Activated T-cell treated with anti-CD3 and anti-CD28 coated beads, Interleukin-2, amount 50 U/mL, for 24 hours (primary cell): ENCODE measurements at regions not wholly inside any gene's neighbourhood (a gene's known extent, or its start where the extent isn't known, plus 50 kb on each side); places are given as distances from the start of the nearest gene placed in this dataset.
"Not testable (repeated sequence)": the region's sequence is repeated elsewhere in the genome, so short reads cannot be mapped to it uniquely, and the experiment has no call there.

Source experiments
- DNase-seq: peaks from one replicate; pipeline ENCODE4 v3.0.0-alpha.2; 2020
- H3K27ac Mint-ChIP-seq: 2 replicates; pipeline ENCODE4 v1.8.0; 2020; ENCODE audit warnings: mild to moderate bottlenecking, mixed read lengths
- H3K27me3 Mint-ChIP-seq: 2 replicates; pipeline ENCODE4 v1.8.0; 2020; ENCODE audit warnings: mixed read lengths
- H3K36me3 Mint-ChIP-seq: 2 replicates; pipeline ENCODE4 v1.8.0; 2020; ENCODE audit warnings: low read depth, mixed read lengths
- H3K4me1 Mint-ChIP-seq: 2 replicates; pipeline ENCODE4 v1.8.0; 2020; ENCODE audit warnings: low read depth, mixed read lengths
- H3K4me3 Mint-ChIP-seq: 2 replicates; pipeline ENCODE4 v1.8.0; 2020; ENCODE audit warnings: mild to moderate bottlenecking, moderate library complexity, mixed read lengths
- H3K9me3 Mint-ChIP-seq: 2 replicates; pipeline ENCODE4 v1.8.0; 2020; ENCODE audit warnings: mixed read lengths

DNA sequence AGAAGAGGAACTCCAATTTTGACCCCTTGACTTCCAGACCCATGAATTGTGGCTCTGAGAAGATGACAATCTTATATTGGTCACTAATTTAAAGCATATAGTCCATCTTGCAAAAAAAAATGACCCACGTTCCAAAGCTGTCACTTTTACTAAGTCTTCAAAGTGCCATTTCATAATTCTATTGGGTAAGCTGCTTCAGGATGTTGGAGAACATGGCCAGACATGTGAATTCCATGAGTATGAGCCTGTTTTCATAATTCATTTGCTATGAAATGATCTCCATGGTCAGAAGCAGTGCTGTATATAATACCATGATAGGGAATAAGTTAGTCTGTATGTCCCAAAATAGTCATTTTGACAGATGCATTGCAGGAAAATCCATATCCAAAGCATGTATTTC is 1787.3 kb downstream of the SLITRK5 start:
- Mint-ChIP-seq H3K4me3 (no peak overlapping the region), H3K36me3 (no peaks in the 10 kb centered on the region), H3K9me3 (no peaks in the 10 kb centered on the region), H3K27ac (no peak overlapping the region), H3K27me3 (no peaks in the 10 kb centered on the region), H3K4me1 (no peaks in the 10 kb centered on the region)
- DNase-seq, result no peak

DNA sequence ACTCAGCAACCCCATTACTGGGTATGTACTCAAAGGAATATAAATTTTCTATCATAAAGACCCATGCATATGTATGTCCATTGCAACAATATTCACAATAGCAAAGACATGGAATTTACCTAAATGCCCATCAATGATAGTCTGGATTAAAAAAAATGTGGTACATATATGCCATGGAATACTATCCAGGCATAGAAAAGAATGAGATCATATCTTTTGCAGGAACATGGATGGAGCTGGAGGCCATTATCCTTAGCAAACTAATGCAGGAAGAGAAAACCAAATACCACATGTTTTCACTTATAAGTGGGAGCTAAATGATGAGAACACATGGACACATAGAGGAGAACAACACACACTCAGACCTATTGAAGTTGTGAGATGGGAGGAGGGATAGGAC is 1789.7 kb downstream of the SLITRK5 start:
- H3K9me3 Mint-ChIP-seq, H3K4me1 Mint-ChIP-seq, H3K27ac Mint-ChIP-seq: not testable (repeated sequence)

DNA sequence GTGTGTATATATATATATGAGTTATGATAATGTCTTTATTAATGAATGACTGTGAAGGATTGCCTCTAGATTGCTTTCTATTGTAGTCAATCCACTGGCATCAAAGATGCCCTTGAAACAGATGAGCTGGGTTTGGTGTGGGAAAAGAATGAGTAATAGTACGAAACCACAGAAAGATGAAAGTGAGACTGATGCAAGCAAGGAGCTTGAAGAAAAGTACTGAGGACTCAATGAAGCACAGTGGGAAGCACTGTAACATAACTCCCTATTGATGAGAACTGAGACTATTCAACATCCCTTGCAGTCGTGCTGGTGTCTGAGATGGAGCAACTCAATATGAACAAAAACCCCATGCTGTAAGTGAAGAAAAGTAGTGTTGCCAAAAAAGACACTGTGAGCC is 1794.2 kb downstream of the SLITRK5 start:
- DNase-seq, result no peak
- H3K9me3 Mint-ChIP-seq, result no peaks in the 10 kb centered on the region
- H3K4me3 Mint-ChIP-seq, result no peak overlapping the region
- no peaks in the 10 kb centered on the region for H3K27me3 Mint-ChIP-seq
- no peaks in the 10 kb centered on the region for H3K4me1 Mint-ChIP-seq
- no peak overlapping the region for H3K27ac Mint-ChIP-seq
- H3K36me3 Mint-ChIP-seq, result no peaks in the 10 kb centered on the region

More for the DNA sequence above, 1789.7 kb downstream of the SLITRK5 start:
- H3K36me3 Mint-ChIP-seq, H3K27me3 Mint-ChIP-seq, H3K4me3 Mint-ChIP-seq, DNase-seq: not testable (repeated sequence)

DNA sequence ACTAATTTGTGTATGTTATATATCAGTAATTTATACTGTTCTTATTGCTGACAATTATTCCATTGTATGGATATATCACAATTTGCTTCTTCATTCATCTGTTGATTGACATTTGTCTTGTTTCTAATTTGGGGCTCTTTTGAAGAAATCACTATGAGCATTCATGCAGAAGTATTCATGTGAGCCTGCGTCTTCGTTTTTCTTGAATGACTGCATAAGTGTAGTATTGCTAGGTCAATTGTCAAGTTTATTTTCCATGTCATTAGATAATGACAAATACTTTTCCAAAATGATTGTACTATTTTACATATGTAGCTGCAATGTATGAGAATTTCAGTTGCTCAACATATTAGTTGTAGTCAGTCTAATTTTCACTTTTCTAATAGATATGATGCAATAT is 1796.9 kb downstream of the SLITRK5 start:
- H3K36me3 Mint-ChIP-seq, result no peaks in the 10 kb centered on the region
- no peak overlapping the region for H3K27ac Mint-ChIP-seq
- H3K4me3 Mint-ChIP-seq, result no peak overlapping the region
- no peak for DNase-seq
- no peaks in the 10 kb centered on the region for H3K4me1 Mint-ChIP-seq
- H3K9me3 Mint-ChIP-seq, result peaks cover 9% of the 10 kb centered on the region
- H3K27me3 Mint-ChIP-seq, result no peaks in the 10 kb centered on the region

DNA sequence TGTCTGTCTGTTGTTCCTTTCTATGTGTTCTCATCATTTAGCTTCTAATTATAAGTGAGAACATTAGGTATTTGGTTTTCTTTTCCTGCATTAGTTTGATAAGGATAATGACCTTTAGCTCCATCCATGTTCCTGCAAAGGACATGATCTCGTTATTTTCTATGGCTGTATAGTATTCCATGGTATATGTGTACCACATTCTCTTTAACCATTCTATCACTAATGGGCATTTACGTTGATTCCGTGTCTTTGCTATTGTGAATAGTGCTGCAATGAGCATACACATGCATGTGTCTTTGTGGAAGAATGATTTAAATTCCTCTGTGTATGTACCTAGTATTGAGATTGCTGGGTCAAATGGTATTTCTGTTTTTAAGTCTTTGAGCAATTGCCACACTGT is 1799.7 kb downstream of the SLITRK5 start:
- Mint-ChIP-seq H3K4me1 (no peaks in the 10 kb centered on the region), H3K27ac (no peak overlapping the region), H3K36me3 (no peaks in the 10 kb centered on the region), H3K9me3 (peaks cover 24% of the 10 kb centered on the region), H3K4me3 (no peak overlapping the region), H3K27me3 (no peaks in the 10 kb centered on the region)
- DNase-seq, result no peak

DNA sequence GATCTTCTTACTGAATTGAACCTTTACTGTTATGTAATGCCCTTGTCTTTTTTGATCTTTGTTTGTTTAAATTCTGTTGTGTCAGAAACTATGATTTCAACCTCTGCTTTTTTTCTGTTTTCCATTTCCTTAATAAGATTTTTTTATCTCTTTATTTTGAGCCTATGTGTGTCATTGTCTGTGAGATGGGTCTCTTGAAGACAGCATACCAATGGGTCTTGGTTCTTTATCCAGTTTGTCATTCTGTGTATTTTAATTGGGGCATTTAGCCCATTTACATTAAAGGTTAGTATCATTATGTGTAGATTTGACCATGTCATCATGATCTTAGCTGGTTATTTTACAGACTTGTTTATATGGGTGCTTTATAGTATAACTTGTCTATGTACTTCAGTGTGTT is 1803.3 kb downstream of the SLITRK5 start:
- no peaks in the 10 kb centered on the region for H3K36me3 Mint-ChIP-seq
- no peak overlapping the region for H3K27ac Mint-ChIP-seq
- H3K27me3 Mint-ChIP-seq, result no peaks in the 10 kb centered on the region
- H3K4me3 Mint-ChIP-seq, result no peak overlapping the region
- no peaks in the 10 kb centered on the region for H3K4me1 Mint-ChIP-seq
- H3K9me3 Mint-ChIP-seq, result peaks cover 30% of the 10 kb centered on the region
- no peak for DNase-seq

DNA sequence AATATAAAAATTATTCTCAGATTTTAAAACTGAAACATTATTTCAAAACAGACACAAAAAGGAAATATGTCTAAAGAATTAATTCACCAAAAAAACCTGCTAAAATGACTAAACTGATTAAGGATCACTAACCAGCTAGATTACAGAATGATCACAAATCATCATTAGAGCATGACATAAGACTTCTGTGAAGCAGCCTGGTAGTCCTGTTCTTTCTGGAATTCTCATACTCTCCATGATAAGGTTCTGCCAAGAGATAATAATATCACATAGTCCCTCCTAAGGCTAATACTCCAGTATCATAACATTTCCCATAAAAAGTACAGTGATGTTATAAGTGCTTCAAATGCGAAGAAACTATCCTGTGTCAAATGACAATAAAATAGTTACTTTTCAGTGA is 1814.9 kb downstream of the SLITRK5 start:
- Mint-ChIP-seq H3K27me3 (no peaks in the 10 kb centered on the region), H3K27ac (no peak overlapping the region), H3K4me1 (no peaks in the 10 kb centered on the region), H3K9me3 (no peaks in the 10 kb centered on the region), H3K4me3 (no peak overlapping the region), H3K36me3 (no peaks in the 10 kb centered on the region)
- DNase-seq, result no peak

DNA sequence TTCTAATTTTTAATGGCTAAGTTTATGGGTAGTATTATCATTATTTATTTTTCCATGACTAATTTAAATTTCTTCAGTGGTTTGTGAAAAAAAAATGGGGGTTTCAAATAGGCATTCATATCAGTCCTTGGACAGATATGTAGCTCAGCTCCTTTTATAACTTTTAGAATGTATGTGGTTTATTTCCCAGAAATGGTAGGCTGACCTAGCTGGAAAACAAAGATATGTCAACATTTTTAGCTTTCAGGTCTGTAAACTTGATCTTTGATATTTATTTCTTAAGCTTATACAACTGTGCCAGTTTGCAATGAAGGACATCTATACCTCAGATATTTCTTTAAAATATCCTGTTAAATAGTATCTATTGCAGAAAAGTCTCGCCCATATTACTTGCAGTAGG is 1815.5 kb downstream of the SLITRK5 start:
- no peaks in the 10 kb centered on the region for H3K4me1 Mint-ChIP-seq

DNA sequence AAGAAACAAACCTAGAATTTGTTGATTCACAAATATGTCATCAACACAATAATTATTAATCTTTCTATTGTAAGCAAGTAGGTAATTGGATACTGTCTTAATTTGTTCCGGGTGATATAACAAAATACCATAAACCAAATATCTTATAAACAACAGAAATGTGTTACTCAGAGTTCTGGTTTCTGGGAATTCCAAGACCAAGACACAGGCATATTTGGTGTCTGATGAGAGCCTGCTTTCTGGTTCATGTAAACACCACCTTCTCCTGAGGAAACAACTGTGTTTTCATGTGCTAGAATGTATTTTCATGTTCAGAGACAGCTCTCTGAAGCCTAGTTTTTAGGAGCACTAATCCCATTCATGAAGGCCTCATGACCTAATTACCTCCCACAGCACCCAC is 1819.5 kb downstream of the SLITRK5 start:
- no peak overlapping the region for H3K27ac Mint-ChIP-seq
- H3K4me3 Mint-ChIP-seq, result no peak overlapping the region
- H3K27me3 Mint-ChIP-seq, result no peaks in the 10 kb centered on the region
- no peak for DNase-seq
- no peaks in the 10 kb centered on the region for H3K36me3 Mint-ChIP-seq
- peaks cover 9% of the 10 kb centered on the region for H3K9me3 Mint-ChIP-seq
- H3K4me1 Mint-ChIP-seq, result no peaks in the 10 kb centered on the region

More for the DNA sequence above, 1815.5 kb downstream of the SLITRK5 start:
- Mint-ChIP-seq H3K4me3 (no peak overlapping the region), H3K36me3 (no peaks in the 10 kb centered on the region), H3K27ac (no peak overlapping the region), H3K27me3 (no peaks in the 10 kb centered on the region), H3K9me3 (no peaks in the 10 kb centered on the region)
- DNase-seq, result no peak

DNA sequence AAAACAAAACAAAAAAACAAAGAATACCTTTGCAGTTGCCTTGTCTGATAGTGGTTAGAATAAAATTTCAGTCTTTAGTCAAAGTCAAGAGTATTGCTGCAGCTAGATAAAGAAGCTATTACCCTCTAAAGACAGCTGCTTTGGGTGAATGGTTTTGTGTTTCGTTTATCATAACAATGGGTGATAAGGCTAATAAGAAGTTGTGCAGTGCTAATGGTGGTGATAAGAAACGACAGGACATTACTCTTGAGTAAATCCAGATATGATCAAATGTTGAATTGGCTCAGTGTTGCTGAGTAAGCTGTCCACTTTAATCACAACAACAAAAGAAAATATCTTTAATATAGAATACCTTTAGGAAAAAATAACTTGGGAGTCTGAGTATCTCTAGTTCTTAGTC is 1825.3 kb downstream of the SLITRK5 start:
- Mint-ChIP-seq H3K4me1 (no peaks in the 10 kb centered on the region), H3K36me3 (no peaks in the 10 kb centered on the region), H3K9me3 (peaks cover 9% of the 10 kb centered on the region), H3K4me3 (no peak overlapping the region), H3K27ac (no peak overlapping the region), H3K27me3 (no peaks in the 10 kb centered on the region)
- DNase-seq, result no peak

DNA sequence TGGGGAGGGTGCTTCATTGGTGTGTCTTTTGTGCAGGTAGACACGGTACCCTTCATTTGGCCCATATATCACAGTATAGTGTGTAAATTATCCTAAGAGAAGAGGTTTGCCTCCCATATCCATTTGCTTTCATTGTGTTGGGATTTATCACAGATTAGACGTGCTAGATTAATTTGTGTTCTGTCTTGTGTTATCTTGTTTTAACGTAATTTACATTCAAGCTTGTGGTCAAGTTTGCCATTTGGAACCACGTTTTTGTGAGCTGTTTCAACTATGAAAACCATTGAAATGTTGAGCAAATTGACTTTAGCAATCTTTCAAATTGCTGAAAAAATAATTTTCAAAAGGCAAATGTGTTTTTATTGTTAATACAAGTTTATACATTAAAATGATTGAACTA is 1826.5 kb downstream of the SLITRK5 start:
- no peaks in the 10 kb centered on the region for H3K27me3 Mint-ChIP-seq
- H3K27ac Mint-ChIP-seq, result no peak overlapping the region
- H3K9me3 Mint-ChIP-seq, result peaks cover 8% of the 10 kb centered on the region
- H3K36me3 Mint-ChIP-seq, result no peaks in the 10 kb centered on the region
- no peak overlapping the region for H3K4me3 Mint-ChIP-seq
- no peaks in the 10 kb centered on the region for H3K4me1 Mint-ChIP-seq
- DNase-seq, result no peak

DNA sequence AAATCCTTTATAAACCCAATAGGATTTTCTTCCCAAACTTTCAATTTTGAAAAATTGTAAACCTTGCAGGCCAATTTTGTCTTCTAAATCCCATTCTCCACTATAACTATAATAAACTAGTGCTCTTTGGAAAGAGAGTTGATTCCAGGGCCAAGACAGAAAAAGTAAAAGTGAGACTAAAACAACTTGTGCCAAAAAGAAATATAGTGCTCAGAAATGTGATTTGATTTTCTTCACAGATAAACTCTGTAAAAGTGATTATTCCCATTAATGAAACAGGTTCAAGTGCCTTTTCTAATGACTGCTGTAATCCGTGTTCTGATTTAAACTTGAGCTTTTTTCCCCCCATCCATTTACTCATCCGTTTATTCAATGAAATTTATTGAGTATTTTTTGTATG is 1831.1 kb downstream of the SLITRK5 start:
- Mint-ChIP-seq H3K27me3 (no peaks in the 10 kb centered on the region), H3K4me3 (no peak overlapping the region), H3K4me1 (no peaks in the 10 kb centered on the region), H3K27ac (no peak overlapping the region), H3K36me3 (no peaks in the 10 kb centered on the region), H3K9me3 (no peaks in the 10 kb centered on the region)
- no peak for DNase-seq

DNA sequence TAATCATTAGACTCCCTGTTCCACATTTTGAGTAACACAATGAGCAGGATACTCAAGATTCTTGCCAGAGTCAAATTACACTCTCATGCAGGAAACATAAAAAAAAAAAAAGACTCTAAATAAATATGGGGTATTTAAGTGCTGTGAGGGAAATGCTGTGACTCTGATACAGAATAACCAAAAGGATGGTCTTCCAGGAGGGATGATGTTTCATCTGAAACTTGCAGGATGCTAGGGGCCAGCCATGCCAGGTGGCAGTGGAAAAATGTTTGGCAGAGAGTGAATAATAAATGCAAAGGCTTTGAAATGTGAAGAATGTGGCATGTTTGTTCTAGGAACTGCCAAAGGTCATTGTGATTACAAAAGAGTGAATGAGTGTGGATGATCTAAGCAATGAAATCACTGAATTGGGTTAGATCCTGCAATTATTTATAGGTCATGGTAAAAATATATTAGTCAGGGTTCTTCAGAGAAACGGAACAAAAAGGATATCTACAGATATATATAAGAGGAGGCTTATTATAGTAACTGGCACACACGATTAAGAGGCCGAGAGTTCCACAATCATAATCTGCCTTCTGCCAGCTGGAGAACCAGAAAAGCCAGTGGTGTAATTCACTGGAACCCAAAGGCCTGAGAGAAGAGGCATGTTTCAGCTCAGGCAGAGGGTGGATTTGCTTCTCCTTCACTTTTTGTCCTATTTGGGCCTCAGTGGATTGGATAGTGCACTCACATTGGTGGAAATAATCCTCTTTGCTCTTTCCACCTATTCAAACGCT is 1832.8 kb upstream of the MIR17HG start:
- Mint-ChIP-seq H3K4me1 (no peaks in the 10 kb centered on the region), H3K4me3 (no peak overlapping the region), H3K27ac (no peak overlapping the region), H3K9me3 (peaks cover 10% of the 10 kb centered on the region), H3K36me3 (no peaks in the 10 kb centered on the region), H3K27me3 (no peaks in the 10 kb centered on the region)
- DNase-seq, result no peak

DNA sequence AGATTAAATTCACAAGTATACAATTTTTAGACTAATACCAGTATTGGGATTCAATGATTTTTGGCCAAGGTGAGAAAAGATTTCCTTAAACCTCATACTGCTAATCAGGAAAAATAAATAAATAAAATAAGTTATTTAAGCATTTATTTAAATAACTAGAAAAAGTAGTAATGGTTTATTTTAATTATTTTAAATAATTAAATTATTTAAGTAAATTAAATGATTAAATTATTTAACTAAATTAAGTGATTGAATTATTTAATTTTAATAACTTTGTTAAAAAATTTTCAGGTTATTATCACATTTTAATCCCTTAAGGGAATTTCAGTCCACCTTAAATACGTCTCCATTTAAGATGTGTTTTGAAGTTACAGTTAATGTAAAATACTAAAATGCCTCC is 1831.5 kb upstream of the MIR17HG start:
- Mint-ChIP-seq H3K27me3 (no peaks in the 10 kb centered on the region), H3K36me3 (no peaks in the 10 kb centered on the region), H3K27ac (no peak overlapping the region), H3K9me3 (peaks cover 3% of the 10 kb centered on the region), H3K4me3 (no peak overlapping the region), H3K4me1 (no peaks in the 10 kb centered on the region)
- DNase-seq, result no peak

DNA sequence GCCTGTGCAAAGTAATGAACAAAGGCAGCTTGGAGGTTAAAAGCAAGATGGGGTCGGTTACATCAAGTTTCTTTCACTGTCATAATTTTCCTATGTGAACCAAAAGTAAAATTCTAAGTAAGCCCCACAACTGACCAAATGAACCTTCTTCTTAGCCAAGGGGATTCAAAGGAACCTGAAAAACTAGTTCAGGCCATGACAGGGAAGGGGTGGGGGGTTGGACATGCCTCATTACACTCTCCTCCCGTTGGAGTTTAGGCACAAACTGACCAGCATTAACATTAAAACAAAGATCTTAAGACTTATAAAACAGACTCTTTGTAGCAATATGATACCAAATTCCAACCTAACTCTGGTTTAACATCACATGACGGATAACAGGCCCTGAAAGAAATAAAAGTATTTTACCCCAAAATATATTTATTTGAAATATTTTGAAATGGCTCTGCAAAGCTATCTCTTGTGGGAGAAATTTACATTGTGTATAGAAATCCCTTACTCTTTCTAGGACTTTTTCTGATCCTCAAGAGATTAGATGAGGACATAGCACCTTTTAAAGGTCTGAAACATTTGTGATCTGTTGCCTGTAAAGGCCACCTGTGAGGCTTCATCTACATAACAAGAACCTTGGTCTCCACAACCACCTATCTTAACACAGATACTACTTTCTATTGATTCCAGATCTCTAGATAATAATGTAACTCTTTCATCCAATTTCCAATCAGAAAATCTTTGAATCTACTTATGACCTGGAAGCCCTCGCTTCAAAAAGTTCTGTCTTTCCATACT is 1829.0 kb upstream of the MIR17HG start:
- no peak overlapping the region for H3K27ac Mint-ChIP-seq
- no peaks in the 10 kb centered on the region for H3K9me3 Mint-ChIP-seq
- no peak overlapping the region for H3K4me3 Mint-ChIP-seq
- no peaks in the 10 kb centered on the region for H3K27me3 Mint-ChIP-seq
- no peaks in the 10 kb centered on the region for H3K36me3 Mint-ChIP-seq
- DNase-seq, result no peak
- H3K4me1 Mint-ChIP-seq, result no peaks in the 10 kb centered on the region
